ENCODE measurements at regions not wholly inside any gene's neighbourhood (a gene's known extent, or its start where the extent isn't known, plus 50 kb on each side); places are given as distances from the start of the nearest gene placed in this dataset.

DNA sequence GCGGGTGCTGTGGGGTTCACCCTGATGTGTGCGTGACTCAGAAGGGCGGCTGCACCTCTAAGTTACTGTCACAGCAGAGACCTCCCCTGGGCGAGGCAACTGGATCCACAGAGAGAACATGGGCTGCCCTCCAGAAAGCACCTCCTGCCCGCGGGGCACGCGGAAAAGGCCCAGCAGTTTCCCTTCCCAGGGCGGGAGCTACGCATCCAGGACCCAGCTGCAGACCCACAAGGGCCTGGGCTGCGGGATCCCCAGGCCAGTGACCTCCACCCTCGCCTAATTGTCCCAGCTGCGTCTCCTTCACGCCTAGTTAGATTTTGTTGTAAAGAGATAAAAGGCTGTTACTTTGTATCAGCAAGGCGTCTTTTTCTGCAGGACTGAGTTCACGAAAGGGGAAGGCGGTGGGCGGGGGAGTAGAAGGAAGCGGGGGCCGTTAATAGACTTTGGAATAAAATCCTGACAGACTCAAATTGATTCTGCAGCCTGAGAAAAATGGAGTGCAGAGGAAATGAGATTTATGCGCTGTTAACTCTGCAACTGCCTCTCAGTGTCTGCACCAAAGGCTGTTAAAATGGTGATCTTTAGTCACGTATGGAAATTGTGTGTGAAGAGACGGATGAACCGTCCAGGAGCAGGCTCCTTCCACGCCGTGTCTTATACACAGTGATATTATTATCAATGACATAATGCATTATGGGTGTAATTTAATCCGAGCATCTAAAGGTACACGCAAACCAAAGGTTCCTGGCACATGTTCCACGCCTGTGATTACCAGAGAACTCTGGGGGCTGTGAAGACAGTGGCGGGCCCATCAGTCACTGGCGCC, 65.9 kb upstream of the FBRSL1 start:
- no peaks in the 10 kb centered on the region for H3K36me3 ChIP-seq (ENCODE audit: control insufficient read depth, insufficient read depth, low read length)
- CTCF ChIA-PET = interaction anchor here (0.6 to 1.3 kb wide), 3 partner anchors 9 to 68 kb away, joined by 3 to 4 read pairs (median 3); no protein-coding TSS in a partner anchor
- TF ChIP-seq, protein P1, sequence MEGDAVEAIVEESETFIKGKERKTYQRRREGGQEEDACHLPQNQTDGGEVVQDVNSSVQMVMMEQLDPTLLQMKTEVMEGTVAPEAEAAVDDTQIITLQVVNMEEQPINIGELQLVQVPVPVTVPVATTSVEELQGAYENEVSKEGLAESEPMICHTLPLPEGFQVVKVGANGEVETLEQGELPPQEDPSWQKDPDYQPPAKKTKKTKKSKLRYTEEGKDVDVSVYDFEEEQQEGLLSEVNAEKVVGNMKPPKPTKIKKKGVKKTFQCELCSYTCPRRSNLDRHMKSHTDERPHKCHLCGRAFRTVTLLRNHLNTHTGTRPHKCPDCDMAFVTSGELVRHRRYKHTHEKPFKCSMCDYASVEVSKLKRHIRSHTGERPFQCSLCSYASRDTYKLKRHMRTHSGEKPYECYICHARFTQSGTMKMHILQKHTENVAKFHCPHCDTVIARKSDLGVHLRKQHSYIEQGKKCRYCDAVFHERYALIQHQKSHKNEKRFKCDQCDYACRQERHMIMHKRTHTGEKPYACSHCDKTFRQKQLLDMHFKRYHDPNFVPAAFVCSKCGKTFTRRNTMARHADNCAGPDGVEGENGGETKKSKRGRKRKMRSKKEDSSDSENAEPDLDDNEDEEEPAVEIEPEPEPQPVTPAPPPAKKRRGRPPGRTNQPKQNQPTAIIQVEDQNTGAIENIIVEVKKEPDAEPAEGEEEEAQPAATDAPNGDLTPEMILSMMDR (IDR thresholded peaks at IDR 0.05; ENCODE audit: insufficient read depth, low read depth, low read length) = no peak
- POLR2A ChIA-PET = no interaction called here
- H3K27me3 ChIP-seq (ENCODE audit: control insufficient read depth, insufficient read depth, low read length) = peaks cover 5% of the 10 kb centered on the region
- DNase-seq (ENCODE audit: low read depth) = no peak
- H3K4me3 ChIP-seq (ENCODE audit: low read depth, low read length) = no peak overlapping the region

DNA sequence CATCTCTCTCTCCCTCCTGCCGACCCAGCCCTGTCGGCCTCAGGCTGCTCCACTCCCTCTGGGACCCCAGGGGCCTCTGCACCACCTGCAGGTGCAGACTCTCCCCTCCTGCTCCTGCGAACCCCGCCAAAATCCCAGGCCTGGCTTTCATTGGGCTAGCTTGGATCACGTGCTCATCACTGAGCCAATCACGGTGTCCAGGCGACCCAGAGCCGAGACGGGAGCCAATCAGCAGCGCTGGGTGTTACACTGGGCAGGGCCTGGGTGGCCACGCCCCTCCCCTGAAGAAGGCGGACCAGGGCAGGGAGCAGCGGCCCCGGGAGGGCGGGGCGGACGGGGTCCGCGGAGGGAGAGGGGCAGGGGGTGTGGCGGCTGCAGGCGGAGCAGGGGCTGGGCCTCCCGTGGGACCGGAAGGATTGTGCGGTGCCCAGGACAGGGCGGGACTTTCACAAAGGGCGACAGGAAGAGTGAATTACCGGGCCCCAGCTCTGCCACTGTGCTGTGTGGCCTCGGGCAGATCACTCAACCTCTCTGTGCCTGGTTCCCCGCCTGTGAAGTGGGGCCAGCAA, 66.6 kb upstream of the FBRSL1 start:
- no peak for DNase-seq (ENCODE audit: low read depth)
- CTCF ChIA-PET = interaction anchor here (1.3 kb wide), 1 partner anchor 8 kb away, joined by 4 read pairs; no protein-coding TSS in a partner anchor

DNA sequence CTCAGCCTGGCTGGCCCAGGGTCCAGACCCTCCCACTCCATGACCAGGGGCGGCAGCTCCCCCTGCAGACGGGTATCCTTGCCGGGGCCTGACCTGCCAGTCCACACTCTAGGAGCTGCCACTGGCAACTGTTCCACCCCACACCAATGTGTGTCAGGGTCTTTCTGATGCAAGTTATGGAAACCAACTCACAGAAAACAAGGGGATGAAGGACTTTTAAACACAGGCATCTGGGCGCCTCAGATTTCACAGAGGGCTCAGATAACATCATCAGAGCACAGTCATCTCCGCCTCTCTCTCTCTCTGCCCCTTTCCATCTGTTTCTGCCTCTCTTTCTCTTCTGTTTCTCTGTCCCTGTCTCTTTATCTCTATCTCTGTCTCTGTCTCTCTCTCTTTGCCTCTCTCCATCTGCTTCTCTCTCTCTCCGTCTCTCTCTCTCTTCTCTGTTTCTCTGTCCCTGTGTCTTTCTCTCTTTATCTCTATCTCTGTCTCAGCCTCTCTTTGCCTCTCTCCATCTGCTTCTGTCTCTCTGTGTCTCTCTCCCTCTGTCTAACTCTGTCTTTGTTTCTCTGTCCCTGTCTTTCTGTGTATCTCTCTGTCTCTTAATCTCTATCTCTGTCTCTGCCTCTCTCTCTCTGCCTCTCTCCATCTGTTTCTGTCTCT, 67.4 kb upstream of the FBRSL1 start:
- CTCF ChIA-PET = interaction anchor here (1.3 kb wide), 1 partner anchor 7 kb away, joined by 4 read pairs; no protein-coding TSS in a partner anchor
- Histone ChIP-seq H3K4me3 (ENCODE audit: low read depth, low read length) (no peak overlapping the region), H3K36me3 (ENCODE audit: control insufficient read depth, insufficient read depth, low read length) (no peaks in the 10 kb centered on the region), H3K27me3 (ENCODE audit: control insufficient read depth, insufficient read depth, low read length) (peaks cover 9% of the 10 kb centered on the region)
- no peak for DNase-seq (ENCODE audit: low read depth)
- POLR2A ChIA-PET = no interaction called here
- TF ChIP-seq, protein P1 (IDR thresholded peaks at IDR 0.05; ENCODE audit: insufficient read depth, low read depth, low read length) = peak; percentile 18; the same call in 1 of the 2 replicates

More for the DNA sequence above, 66.6 kb upstream of the FBRSL1 start:
- Histone ChIP-seq H3K36me3 (ENCODE audit: control insufficient read depth, insufficient read depth, low read length) (no peaks in the 10 kb centered on the region), H3K4me3 (ENCODE audit: low read depth, low read length) (no peak overlapping the region), H3K27me3 (ENCODE audit: control insufficient read depth, insufficient read depth, low read length) (peaks cover 9% of the 10 kb centered on the region)
- TF ChIP-seq, protein P1 (IDR thresholded peaks at IDR 0.05; ENCODE audit: insufficient read depth, low read depth, low read length) = no peak
- POLR2A ChIA-PET = no interaction called here

DNA sequence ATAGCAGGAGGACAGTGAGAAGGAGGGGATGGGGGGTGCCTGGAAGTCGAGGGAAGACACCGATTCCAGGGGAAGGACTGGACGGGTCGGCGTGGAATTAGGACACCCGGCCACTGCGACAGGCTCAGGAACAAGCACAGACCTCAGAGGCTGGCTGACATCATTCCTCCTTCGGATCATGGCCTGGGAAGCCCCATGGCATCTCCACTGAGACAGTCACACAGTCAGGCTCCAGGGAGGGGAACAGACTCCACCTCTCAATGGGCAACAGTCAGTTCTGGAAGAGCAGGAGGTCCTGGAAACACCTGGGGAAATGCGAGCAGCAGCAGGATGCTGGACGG, 67.9 kb upstream of the FBRSL1 start:
- ChIA-PET POLR2A (no interaction called here), CTCF (no interaction called here)
- Histone ChIP-seq H3K36me3 (ENCODE audit: control insufficient read depth, insufficient read depth, low read length) (no peaks in the 10 kb centered on the region), H3K27me3 (ENCODE audit: control insufficient read depth, insufficient read depth, low read length) (peaks cover 9% of the 10 kb centered on the region), H3K4me3 (ENCODE audit: low read depth, low read length) (no peak overlapping the region)
- TF ChIP-seq, protein P1 (IDR thresholded peaks at IDR 0.05; ENCODE audit: insufficient read depth, low read depth, low read length) = no peak
- no peak for DNase-seq (ENCODE audit: low read depth)

DNA sequence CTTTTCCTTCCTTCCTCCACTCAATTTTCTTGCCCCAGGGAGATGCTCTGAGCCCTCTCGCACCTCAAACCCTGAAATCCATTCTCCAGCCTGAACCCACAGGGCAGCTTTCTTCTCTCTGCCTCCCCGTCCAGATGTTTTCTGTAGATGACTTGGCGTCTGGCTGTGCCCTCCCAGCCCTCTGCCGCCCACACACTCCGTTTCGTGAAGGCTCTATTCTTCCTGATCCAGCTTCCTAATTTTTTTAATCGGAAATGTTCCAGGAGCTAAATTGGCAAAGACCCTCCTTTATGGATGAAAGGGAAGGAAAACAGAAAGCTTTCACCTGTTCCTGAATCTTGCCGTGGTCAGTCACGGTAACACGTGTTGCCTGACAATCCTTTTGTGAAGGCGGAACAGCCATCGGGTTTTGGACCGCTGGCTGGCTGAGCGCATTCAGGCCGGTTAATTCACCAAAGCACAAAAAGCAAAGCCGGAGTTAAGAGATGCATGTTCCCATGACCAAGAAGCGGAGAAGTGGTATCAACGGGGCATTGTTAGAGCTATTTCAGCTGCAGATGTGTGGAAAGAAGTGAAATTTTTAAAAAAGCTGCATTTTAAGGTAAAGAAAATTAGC, 70.2 kb upstream of the FBRSL1 start:
- DNase-seq (ENCODE audit: low read depth) = no peak
- TF ChIP-seq, protein P1 (IDR thresholded peaks at IDR 0.05; ENCODE audit: insufficient read depth, low read depth, low read length) = no peak
- peaks cover 9% of the 10 kb centered on the region for H3K27me3 ChIP-seq (ENCODE audit: control insufficient read depth, insufficient read depth, low read length)
- no peak overlapping the region for H3K4me3 ChIP-seq (ENCODE audit: low read depth, low read length)
- no peaks in the 10 kb centered on the region for H3K36me3 ChIP-seq (ENCODE audit: control insufficient read depth, insufficient read depth, low read length)
- ChIA-PET CTCF (interaction anchor here (0.8 to 1.6 kb wide), 3 partner anchors 10 to 195 kb away, joined by 3 to 4 read pairs (median 3); no protein-coding TSS in a partner anchor), POLR2A (no interaction called here)
